GM23248 (cell line): ENCODE measurements at regions not wholly inside any gene's neighbourhood (a gene's known extent, or its start where the extent isn't known, plus 50 kb on each side); places are given as distances from the start of the nearest gene placed in this dataset.
A peak's percentile ranks its signal among the peaks of the same experiment; 100 is the strongest.
"Not testable (repeated sequence)": the region's sequence is repeated elsewhere in the genome, so short reads cannot be mapped to it uniquely, and the experiment has no call there.

ENCODE experiments used
- DNase-seq: peaks from one replicate; pipeline ENCODE4 v3.0.0-alpha.2; 2015
- H2AFZ ChIP-seq: fragments of 200-600 bp; sonication (generic); 2 replicates; pipeline ENCODE4 v1.6.1; 2016; ENCODE audit warnings: antibody characterized with exemption
- H3F3A ChIP-seq: fragments of 200-600 bp; sonication (generic); 2 replicates; pipeline ENCODE4 v1.6.1; 2016; ENCODE audit warnings: mild to moderate bottlenecking, antibody characterized with exemption, mixed run types; ENCODE audit not compliant: insufficient read depth
- H3K27ac ChIP-seq: fragments of 200-600 bp; sonication (generic); 2 replicates; pipeline ENCODE4 v1.5.1; 2016; ENCODE audit warnings: mild to moderate bottlenecking
- H3K27me3 ChIP-seq: fragments of 200-600 bp; sonication (generic); replicated peaks from 2 replicates; pipeline ENCODE4 v1.6.1; 2016; ENCODE audit warnings: mild to moderate bottlenecking; ENCODE audit not compliant: insufficient read depth
- H3K36me3 ChIP-seq: fragments of 200-600 bp; sonication (generic); 2 replicates; pipeline ENCODE4 v1.6.1; 2016; ENCODE audit warnings: low read depth, mild to moderate bottlenecking
- H3K4me1 ChIP-seq: fragments of 200-600 bp; sonication (generic); 2 replicates; pipeline ENCODE4 v1.6.1; 2016; ENCODE audit warnings: mild to moderate bottlenecking; ENCODE audit not compliant: insufficient read depth
- H3K4me2 ChIP-seq: fragments of 200-600 bp; sonication (generic); one replicate; pipeline ENCODE4 v1.6.1; 2016; ENCODE audit warnings: mild to moderate bottlenecking; ENCODE audit not compliant: unreplicated experiment
- H3K4me3 ChIP-seq: fragments of 200-600 bp; sonication (generic); 2 replicates; pipeline ENCODE4 v1.5.1; 2016; ENCODE audit warnings: mild to moderate bottlenecking
- H3K79me2 ChIP-seq: fragments of 200-600 bp; sonication (generic); 2 replicates; pipeline ENCODE4 v1.6.1; 2016; ENCODE audit warnings: mild to moderate bottlenecking; ENCODE audit not compliant: insufficient read depth
- H3K9ac ChIP-seq: fragments of 200-600 bp; sonication (generic); 2 replicates; pipeline ENCODE4 v1.6.1; 2016; ENCODE audit warnings: mild to moderate bottlenecking
- H3K9me2 ChIP-seq: fragments of 200-600 bp; sonication (generic); 2 replicates; pipeline ENCODE4 v1.6.1; 2016; ENCODE audit warnings: mixed run types, mild to moderate bottlenecking, moderate library complexity; ENCODE audit not compliant: insufficient read depth
- H3K9me3 ChIP-seq: fragments of 200-600 bp; sonication (generic); one replicate; pipeline ENCODE4 v1.6.1; 2017; ENCODE audit warnings: low read depth
- H4K20me1 ChIP-seq: fragments of 200-600 bp; sonication (generic); 2 replicates; pipeline ENCODE4 v1.6.0; 2016; ENCODE audit not compliant: insufficient read depth
- EZH2 ChIP-seq: fragments of 200-600 bp; sonication (generic); IDR thresholded peaks from 2 replicates; pipeline ENCODE4 v1.6.1; 2018; ENCODE audit warnings: antibody characterized with exemption, mild to moderate bottlenecking; ENCODE audit not compliant: insufficient read depth, poor library complexity, severe bottlenecking
- EZH2phosphoT487 ChIP-seq: fragments of 200-600 bp; sonication (generic); IDR thresholded peaks from 2 replicates; pipeline ENCODE4 v1.6.1; 2018; ENCODE audit warnings: antibody characterized with exemption, moderate library complexity, mild to moderate bottlenecking, low read depth; ENCODE audit not compliant: insufficient read depth
- WGBS, 2 experiments: methylation state at CpG; one replicate each; pipeline ENCODE4 v1.1.6; 2015 to 2017; ENCODE audit warnings: low lambda C conversion rate in 2 of 2, low coverage in 1 of 2; ENCODE audit errors: missing lambda C conversion rate in 2 of 2; 5-methylcytosine and 5-hydroxymethylcytosine counted together
- in situ Hi-C: fragments of 300-500 bp; cut with MboI; formaldehyde crosslinking; loops from 2 replicates; pipeline ENCODE4 v1.15.0; 2020

DNA sequence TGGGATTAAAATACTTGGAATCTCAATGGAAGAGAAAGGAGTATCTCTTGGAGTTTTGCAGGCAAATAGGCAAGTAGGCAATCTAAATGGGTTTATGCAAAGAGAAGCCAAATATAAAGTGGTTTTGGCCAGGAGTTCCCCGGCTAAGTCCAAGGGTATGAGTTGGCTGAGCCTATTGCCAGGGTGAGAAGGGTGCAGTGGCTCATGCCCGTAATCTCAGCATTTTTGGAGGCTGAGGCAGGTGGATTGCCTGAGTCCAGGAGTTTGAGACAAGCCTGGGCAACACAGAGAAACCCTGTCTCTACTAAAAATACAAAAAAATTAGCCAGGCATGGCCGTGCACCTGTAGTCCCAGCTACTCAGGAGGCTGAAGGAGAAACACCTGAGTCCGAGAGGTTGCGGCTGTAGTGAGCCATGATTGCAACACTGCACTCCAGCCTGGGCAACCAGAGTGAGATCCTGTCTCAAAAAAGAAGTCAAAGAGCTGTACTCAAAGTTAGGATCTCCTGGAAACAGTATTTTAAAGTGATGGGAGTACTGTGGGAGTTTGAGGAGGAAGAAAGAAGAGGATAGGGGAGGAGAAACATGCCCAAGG lies 130.4 kb upstream of the RAB18 start:
- in situ Hi-C loops = no loop called here
- Histone ChIP-seq H3K27me3 (no peaks in the 10 kb centered on the region; the same call in 1 of the 2 replicates), H3K4me2 (no peak overlapping the region), H2AFZ (no peak overlapping the region), H4K20me1 (no peaks in the 10 kb centered on the region), H3K4me3 (no peak overlapping the region), H3K4me1 (peaks cover 6% of the 10 kb centered on the region; the same call in 1 of the 2 replicates), H3K9me2 (no peaks in the 10 kb centered on the region), H3F3A (no peaks in the 10 kb centered on the region; the same call in 1 of the 2 replicates), H3K36me3 (no peaks in the 10 kb centered on the region), H3K9ac (no peak overlapping the region), H3K9me3 (no peaks in the 10 kb centered on the region), H3K27ac (no peak overlapping the region), H3K79me2 (no peaks in the 10 kb centered on the region)
- 63 to 67% methylated on average over 5 of the region's 5 CpGs for WGBS, 2 experiments
- no peak for DNase-seq
- TF ChIP-seq EZH2phosphoT487 (no peak), EZH2 (no peak)

- Histone ChIP-seq H3K27ac (no peak overlapping the region), H3K9me3 (no peaks in the 10 kb centered on the region), H3K4me2 (no peak overlapping the region), H4K20me1 (no peaks in the 10 kb centered on the region), H3K36me3 (no peaks in the 10 kb centered on the region), H3K9ac (no peak overlapping the region), H3K4me3 (0 out of 2 replicates have a peak overlapping the region, but pooled peaks have one; percentile 0), H3K79me2 (no peaks in the 10 kb centered on the region), H3K4me1 (peaks cover 6% of the 10 kb centered on the region; the same call in 1 of the 2 replicates), H3K27me3 (no peaks in the 10 kb centered on the region; the same call in 1 of the 2 replicates), H3K9me2 (no peaks in the 10 kb centered on the region), H2AFZ (peak overlapping the region; percentile 44; the same call in 1 of the 2 replicates), H3F3A (no peaks in the 10 kb centered on the region; the same call in 1 of the 2 replicates)
- 10 to 14% methylated on average over 5 of the region's 5 CpGs for WGBS, 2 experiments
- DNase-seq = peak; percentile 43
- in situ Hi-C loops = no loop called here
- TF ChIP-seq EZH2 (no peak), EZH2phosphoT487 (no peak)
Observed at GRCh38 chr10:27372095-27372494, 131.5 kb upstream of the ACBD5 start.

- H3K9ac ChIP-seq, H3K9me3 ChIP-seq, in situ Hi-C loops, H3K27ac ChIP-seq, H3F3A ChIP-seq, H3K4me3 ChIP-seq, H3K4me1 ChIP-seq, H3K36me3 ChIP-seq, H4K20me1 ChIP-seq, H3K27me3 ChIP-seq, H3K79me2 ChIP-seq, DNase-seq, H2AFZ ChIP-seq, H3K4me2 ChIP-seq, H3K9me2 ChIP-seq: not testable (repeated sequence)
- 87 to 89% methylated on average over 5 of the region's 5 CpGs for WGBS, 2 experiments
Observed at GRCh38 chr10:27371375-27371774, 130.8 kb upstream of the ACBD5 start.

DNA sequence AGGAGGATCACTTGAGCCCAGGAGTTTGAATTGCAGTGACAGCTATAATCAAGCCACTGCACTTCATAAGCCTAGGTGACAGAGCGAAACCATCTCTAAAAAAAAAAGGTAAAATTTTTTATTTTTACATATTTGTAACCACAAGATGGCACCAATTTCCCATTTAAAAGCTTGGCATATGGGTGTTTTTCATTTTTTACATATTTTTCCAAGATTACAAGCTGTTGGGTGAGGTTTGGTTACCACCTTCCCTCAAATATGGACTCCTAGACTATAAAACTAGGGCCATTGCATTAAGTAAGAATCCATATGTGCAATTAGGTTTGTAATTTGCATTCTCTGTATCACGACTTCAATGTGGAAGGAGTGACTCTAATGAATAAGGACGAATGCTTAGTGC lies 129.3 kb upstream of the ACBD5 start:
- Histone ChIP-seq H3K9me3 (no peaks in the 10 kb centered on the region), H3K9me2 (no peaks in the 10 kb centered on the region), H3K27me3 (peaks cover 5% of the 10 kb centered on the region; the same call in 1 of the 2 replicates), H3K4me3 (no peak overlapping the region), H3K4me2 (no peak overlapping the region), H4K20me1 (no peaks in the 10 kb centered on the region), H3K27ac (no peak overlapping the region), H2AFZ (peak overlapping the region; percentile 22; the same call in 1 of the 2 replicates), H3F3A (no peaks in the 10 kb centered on the region; the same call in 1 of the 2 replicates), H3K79me2 (no peaks in the 10 kb centered on the region), H3K4me1 (peaks cover 6% of the 10 kb centered on the region; the same call in 1 of the 2 replicates), H3K36me3 (no peaks in the 10 kb centered on the region), H3K9ac (no peak overlapping the region)
- DNase-seq = peak; percentile 50
- 70 to 82% methylated on average over 3 of the region's 3 CpGs for WGBS, 2 experiments
- TF ChIP-seq EZH2phosphoT487 (no peak), EZH2 (no peak)
- in situ Hi-C loops = no loop called here

GRCh38 chr10:27368706-27369105 lies 128.1 kb upstream of the ACBD5 start:
- H3K9me2 ChIP-seq = no peaks in the 10 kb centered on the region
- no peak for DNase-seq
- no peak for TF ChIP-seq EZH2
- no peak for TF ChIP-seq EZH2phosphoT487
- no peaks in the 10 kb centered on the region for H3K9me3 ChIP-seq
- no peaks in the 10 kb centered on the region for H4K20me1 ChIP-seq
- H3K4me2 ChIP-seq = no peak overlapping the region
- H3K9ac ChIP-seq = no peak overlapping the region
- no peaks in the 10 kb centered on the region for H3K79me2 ChIP-seq
- H3K36me3 ChIP-seq = no peaks in the 10 kb centered on the region
- H3K27me3 ChIP-seq = peaks cover 5% of the 10 kb centered on the region; the same call in 1 of the 2 replicates
- no peaks in the 10 kb centered on the region; the same call in 1 of the 2 replicates for H3F3A ChIP-seq
- H3K27ac ChIP-seq = no peak overlapping the region
- H3K4me3 ChIP-seq = no peak overlapping the region
- 74 to 78% methylated on average over 10 of the region's 10 CpGs for WGBS, 2 experiments
- no peak overlapping the region for H2AFZ ChIP-seq
- in situ Hi-C loops = no loop called here
- H3K4me1 ChIP-seq = peaks cover 6% of the 10 kb centered on the region; the same call in 1 of the 2 replicates
